ENCODE measurements at regions not wholly inside any gene's neighbourhood (a gene's known extent, or its start where the extent isn't known, plus 50 kb on each side); places are given as distances from the start of the nearest gene placed in this dataset.

GRCh38 chrX:128599632-128600031 lies 547.4 kb upstream of the ACTRT1 start:
- Histone ChIP-seq H4K5ac (ENCODE audit: insufficient read length, low read depth, low read length) (no peak overlapping the region), H3K79me2 (ENCODE audit: insufficient read depth, low read length) (no peaks in the 10 kb centered on the region), H3K4me1 (ENCODE audit: insufficient read depth, low read length) (no peaks in the 10 kb centered on the region), H3K27me3 (ENCODE audit: insufficient read depth, low read length) (no peaks in the 10 kb centered on the region), H2BK12ac (ENCODE audit: insufficient read length, low read depth, low read length) (no peak overlapping the region), H4K20me1 (ENCODE audit: control insufficient read depth, insufficient read depth, insufficient read length) (no peaks in the 10 kb centered on the region), H2BK120ac (ENCODE audit: low read depth, low read length, poor library complexity, severe bottlenecking) (no peak overlapping the region), H3K4me2 (ENCODE audit: insufficient read depth, insufficient read length, low read length) (no peak overlapping the region), H2AK5ac (ENCODE audit: insufficient read length, low read length) (no peak overlapping the region), H3K9ac (ENCODE audit: extremely low read depth, insufficient read length, low read length) (no peak overlapping the region), H4K8ac (replicated peaks; ENCODE audit: insufficient read length, low read depth, low read length) (no peak overlapping the region), H3T11ph (ENCODE audit: low read length) (no peak overlapping the region), H3K4ac (ENCODE audit: low read depth, low read length) (no peak overlapping the region), H3K14ac (ENCODE audit: insufficient read depth, low read length) (no peak overlapping the region), H2BK20ac (ENCODE audit: low read depth, low read length, poor library complexity, severe bottlenecking) (no peak overlapping the region), H2AFZ (ENCODE audit: low read length) (no peak overlapping the region), H4K91ac (ENCODE audit: insufficient read length, low read depth, low read length) (no peak overlapping the region), H3K9me3 (ENCODE audit: control insufficient read depth, low read depth, low read length) (no peaks in the 10 kb centered on the region), H3K27ac (ENCODE audit: insufficient read length, low read depth, low read length) (no peak overlapping the region), H3K18ac (ENCODE audit: insufficient read length, low read depth, low read length) (no peak overlapping the region), H3K79me1 (ENCODE audit: insufficient read depth, low read depth, low read length, poor library complexity, severe bottlenecking) (no peaks in the 10 kb centered on the region), H3K56ac (ENCODE audit: insufficient read length, low read depth, low read length) (no peak overlapping the region), H3K23me2 (ENCODE audit: insufficient read length, low read depth, low read length, poor library complexity, severe bottlenecking) (no peaks in the 10 kb centered on the region), H2BK5ac (ENCODE audit: insufficient read length, low read length) (no peak overlapping the region), H2BK15ac (ENCODE audit: low read depth, low read length) (no peak overlapping the region), H3K23ac (ENCODE audit: insufficient read length, low read depth, low read length) (no peak overlapping the region)
- H3K9me3 Mint-ChIP-seq, result peaks cover 23 to 57% of the 10 kb centered on the region in 2 experiments
- DNase-seq, result no peak
- no peak overlapping the region for H3K27ac Mint-ChIP-seq
- TF ChIP-seq CTCF (conservative IDR thresholded peaks at IDR 0.05), result no peak
- 100% methylated on average over 1 of the region's 1 CpG for WGBS (ENCODE audit: extremely low coverage, insufficient read length, low lambda C conversion rate)
- no peaks in the 10 kb centered on the region for H3K4me1 Mint-ChIP-seq
- no peaks in the 10 kb centered on the region for H3K27me3 Mint-ChIP-seq (ENCODE audit: low read depth)
- no peak overlapping the region for H3K4me3 Mint-ChIP-seq
- peaks cover 0 to 15% (median 3%) of the 10 kb centered on the region in 3 experiments; a peak in 3 of 7 replicates for H3K36me3 Mint-ChIP-seq (ENCODE audit: insufficient read depth in 1 of 3, low read depth in 3 of 3)

All from H9 (cell line).